Stimulated activated CD8-positive, alpha-beta memory T cell treated with anti-CD3 and anti-CD28 coated beads, Interleukin-4, amount 100 ng/mL, for 24 hours (primary cell): ENCODE measurements at regions not wholly inside any gene's neighbourhood (a gene's known extent, or its start where the extent isn't known, plus 50 kb on each side); places are given as distances from the start of the nearest gene placed in this dataset.
"Not testable (repeated sequence)": the region's sequence is repeated elsewhere in the genome, so short reads cannot be mapped to it uniquely, and the experiment has no call there.

ENCODE experiments used
- DNase-seq: peaks from one replicate; pipeline ENCODE4 v3.0.0-alpha.2; 2020; ENCODE audit warnings: low read depth

DNA sequence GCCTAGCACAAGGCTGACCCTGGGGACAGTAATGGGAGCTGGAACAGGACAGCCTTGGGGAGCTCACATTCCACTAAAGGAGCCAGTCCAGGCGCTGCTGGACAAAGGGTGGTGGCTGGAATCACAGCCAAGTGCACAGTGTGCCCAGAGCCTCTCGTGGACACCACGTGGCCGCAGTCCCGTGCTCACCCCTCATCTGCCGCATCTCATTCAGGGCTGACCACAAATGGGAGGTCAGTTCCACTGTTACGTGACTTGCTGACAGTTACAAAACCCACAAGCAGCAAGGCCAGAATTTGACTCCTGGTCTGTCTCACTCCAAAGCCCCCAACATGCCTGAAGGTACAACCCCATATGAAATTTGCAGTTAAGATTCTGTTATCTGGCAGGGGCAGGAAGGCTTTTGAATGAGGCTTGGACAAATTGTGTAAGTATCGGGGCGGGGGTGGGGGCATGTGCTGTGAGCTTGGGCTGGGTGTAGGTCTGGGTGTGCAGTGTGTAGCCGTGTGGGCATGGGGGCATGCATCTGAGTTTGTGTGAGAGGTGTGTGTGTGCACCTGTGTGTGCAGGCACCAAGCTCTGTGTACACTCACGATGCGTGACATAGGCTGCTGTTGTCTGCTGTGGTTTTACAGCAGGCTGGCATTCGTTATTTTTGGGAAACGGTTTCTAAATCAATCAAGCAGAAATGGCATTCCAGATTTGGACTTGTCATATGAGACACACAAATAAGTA lies 301.7 kb downstream of the BRD1 start:
- DNase-seq = no peak

DNA sequence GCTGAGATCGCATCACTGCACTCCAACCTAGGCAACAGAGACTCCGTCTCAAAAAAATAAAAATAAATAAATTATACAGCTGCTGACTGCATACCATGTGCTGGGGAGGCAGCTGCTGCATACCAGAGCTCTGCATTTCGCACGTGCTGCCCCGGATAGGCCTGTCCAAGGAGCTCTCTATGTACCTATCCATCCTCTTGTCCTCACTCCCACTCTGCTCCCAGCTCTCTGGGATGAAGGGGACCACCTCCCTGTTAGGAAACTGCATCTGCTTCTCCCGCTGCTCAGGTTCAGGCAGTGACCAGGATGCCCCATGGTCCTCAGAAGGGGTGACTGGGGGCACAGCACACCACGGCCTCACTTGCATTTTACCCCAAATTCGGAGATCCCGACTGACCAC lies 302.3 kb downstream of the BRD1 start:
- DNase-seq = no peak

DNA sequence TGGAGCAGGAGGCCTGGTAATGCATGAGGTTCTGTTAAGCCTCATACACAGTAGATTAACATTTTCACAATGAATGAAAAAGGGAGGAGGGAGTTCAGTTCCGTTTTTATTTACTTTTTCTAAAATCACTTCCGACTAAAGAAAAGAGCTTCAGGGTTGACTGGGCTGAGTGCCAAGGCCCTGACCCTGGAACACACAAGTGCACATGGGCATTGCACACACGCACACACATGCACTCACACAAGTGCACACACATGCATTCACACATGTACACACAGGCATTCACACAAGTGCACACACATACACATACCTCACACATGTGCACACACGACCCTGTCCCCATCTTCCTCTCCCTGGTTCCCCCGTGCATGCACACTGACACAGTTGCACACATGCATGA lies 303.3 kb downstream of the BRD1 start:
- no peak for DNase-seq

DNA sequence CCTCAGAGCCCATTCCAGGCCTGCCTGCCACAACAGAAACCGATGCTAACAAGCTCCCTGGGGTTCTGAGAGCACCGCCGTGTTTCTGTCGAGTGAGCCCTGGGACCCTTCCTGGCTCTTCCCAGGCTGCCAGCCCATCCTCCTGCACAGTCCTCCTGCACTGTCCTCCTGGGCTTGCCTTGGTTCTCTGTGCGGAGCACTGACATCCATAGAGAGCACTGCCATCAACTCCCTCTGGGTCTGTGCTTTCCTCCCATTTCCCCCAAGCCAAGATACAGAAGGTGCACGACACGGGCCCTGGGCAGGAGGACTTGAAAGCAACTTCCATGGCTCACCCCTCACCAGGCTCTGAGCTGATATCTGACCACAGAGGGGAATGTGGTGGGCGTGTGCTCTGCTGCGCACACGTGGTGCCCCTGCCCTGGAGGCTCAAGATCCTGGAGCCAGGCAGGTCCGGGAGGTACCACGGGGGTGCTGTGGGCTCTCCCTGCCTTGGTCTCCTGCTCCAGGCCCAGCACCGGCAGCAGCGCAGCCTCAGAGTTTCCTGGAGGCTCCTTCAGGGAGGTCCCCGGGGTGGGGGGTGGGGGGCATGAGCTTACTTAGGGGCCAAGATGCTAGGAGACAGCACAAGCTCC lies 304.2 kb downstream of the BRD1 start:
- no peak for DNase-seq

DNA sequence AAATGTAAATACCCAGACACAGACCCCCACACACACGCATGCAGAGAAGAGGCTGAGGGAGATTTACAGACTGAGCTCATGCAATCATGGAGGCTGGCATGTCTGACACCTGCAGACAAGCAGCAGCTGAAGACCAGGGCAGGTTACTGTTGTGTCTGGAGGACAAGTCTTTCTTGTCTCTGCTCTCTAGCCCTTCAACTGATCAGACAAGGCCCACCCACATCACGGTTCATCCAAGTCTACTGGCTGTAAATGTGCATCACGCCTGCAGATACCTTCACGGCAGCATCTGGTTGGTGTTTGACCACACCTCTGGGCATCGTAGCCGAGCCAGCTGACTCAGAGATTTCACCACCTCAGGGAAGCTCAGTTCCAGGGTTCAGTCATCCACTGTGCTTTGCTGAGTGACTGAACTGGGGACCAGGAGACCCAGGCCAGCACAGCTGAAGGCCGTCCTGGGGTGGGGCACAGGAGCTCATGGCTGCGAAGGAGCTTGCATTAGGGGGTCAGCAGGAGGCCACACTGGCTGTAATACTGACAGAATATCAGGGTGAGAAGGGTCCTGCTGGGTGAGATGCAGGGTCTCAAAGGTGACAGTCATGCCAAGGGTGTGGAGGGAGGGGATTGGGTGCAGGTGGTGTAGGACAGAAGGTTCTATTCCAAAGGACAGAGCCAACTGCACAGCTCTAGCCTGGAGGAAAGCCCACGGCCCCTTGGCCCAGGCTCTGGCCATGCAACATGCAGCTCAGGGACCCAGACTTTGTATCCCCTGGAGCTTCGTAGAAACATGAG lies 304.9 kb downstream of the BRD1 start:
- DNase-seq = no peak

DNA sequence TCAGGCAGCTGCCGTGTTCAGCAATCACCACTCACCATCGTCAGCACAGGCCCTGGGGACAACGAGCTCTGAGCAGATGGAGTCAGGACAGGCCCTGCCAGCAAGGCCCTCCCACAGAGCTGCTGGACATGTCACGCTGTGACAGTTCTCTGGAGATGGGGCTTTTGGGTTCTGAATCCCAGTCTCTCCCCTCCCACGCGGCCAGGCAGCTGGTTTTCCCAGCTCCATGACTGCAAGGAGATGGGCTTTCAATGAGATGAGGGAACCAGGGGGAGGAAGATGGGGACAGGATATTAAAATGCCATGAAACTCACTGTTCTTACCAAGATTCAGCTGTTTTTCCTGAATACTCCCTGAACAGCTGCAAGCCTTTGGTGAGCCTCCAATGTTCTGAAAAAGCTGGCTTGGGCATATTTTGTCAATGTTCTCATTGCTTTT lies 305.9 kb downstream of the BRD1 start:
- DNase-seq = no peak

DNA sequence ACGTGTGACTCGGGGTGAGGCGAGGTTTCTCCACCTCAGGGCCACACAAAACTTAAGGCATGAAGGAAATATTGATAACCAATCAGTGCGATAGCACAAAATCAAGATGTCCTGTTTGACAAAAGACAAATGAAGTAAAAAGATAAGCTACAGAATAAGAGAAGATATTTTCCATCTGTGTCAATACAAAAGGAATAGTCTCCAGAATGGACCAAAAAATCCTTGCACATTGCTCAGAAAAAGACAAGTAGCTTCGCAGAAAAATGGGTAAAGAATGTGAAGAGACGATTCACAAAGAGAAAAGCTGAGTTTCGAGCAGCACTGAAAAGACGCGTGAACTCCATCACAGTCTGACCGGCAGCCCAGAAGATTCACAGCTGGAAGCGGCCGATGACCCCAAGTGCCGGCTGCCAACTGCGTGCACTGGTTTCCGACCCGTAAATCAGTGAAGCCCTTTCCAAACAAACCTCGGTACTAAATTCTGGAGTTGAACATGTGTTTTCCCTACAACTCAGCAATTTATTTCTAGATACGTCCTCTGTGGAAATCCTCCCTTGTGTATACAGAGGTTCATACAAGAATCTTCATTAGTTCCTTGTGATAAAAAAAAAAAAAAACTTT lies 308.4 kb downstream of the BRD1 start:
- no peak for DNase-seq

DNA sequence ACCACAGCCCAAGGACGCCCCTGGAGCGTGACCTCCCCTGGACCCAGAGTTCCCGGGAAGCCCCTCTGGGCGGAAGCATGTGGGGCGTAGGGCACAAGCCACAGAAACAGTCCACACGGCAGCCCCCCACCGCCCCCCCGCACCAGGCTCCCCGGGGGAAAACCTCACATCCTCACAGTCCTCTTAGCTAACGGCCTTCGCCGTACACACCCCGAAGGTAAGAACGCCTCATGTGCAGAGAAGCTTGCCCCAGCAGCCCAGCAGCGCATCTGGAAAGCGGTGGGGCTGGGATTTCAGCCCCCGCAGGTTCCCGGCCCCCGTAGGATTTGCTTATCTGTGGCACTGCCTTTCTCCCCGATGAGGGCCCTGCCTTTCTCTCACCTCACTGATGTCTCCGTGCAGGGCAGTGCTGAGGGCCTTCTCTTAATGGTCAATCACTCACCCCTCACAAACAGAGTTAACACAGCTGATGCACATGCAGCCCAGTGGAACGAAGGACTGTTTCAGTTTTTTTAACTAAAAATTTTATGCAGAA lies 309.2 kb downstream of the BRD1 start:
- no peak for DNase-seq

DNA sequence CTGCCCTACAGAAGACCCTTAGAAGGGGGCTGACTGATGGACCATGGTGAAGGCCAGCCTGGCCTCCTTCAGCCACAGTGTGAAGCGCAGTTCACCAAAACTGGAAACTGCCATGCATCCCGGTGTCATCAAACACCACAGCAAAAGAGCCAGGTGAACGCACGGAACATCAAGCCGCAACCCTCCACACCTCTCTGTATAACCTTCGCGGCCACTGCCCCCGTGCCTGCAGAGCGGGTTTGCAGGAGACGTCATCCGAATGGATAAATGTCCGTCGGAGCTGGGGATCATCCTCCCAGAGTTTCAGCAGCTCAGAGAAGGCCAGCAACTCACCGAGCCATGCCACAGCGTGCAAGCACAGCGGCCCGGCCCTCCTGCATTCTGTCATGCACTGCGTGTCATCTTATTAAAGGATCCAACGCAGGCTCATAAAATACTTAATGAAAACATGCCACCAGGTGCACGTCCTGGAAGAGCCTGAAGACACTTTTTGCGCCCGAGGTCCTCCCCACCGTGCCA lies 309.9 kb downstream of the BRD1 start:
- DNase-seq = no peak

DNA sequence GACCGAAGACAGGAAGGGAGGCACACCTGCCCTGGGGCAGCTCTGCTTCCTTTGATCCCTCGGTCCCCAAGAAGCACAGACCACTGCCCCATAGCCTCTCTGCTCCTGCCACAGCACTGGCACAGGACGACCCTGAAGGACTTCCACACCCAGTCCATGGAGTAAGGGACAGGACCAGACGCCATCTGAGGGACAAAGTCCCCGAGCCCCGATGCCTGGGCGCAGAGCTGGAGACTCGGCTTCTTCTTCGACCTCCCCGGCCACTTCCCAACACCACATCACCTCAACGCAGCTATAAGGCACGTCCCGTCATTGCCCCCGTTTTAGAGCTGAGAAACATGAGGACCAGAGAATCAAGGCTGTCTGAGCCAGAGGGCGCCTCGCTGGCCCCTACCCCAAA lies 310.5 kb downstream of the BRD1 start:
- DNase-seq = no peak

DNA sequence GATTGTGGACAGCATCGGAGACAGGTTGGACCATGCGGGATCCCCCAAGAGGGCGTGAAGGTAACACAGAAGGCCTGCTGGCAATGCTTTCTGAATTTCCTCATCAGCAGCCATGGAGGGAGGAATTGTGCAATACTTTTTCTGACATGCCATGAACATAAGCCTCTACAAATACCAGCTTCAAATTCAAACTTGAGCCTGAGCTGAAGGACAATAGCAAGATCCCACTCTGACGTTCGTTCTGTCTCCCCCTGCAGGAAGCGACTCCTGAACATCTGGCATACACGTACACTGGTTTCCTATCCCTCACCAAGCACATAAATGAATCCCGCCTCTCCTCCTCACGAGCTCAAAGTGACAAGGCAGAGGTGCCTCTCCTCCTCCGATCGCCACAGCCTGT lies 312.2 kb downstream of the BRD1 start:
- DNase-seq = no peak

DNA sequence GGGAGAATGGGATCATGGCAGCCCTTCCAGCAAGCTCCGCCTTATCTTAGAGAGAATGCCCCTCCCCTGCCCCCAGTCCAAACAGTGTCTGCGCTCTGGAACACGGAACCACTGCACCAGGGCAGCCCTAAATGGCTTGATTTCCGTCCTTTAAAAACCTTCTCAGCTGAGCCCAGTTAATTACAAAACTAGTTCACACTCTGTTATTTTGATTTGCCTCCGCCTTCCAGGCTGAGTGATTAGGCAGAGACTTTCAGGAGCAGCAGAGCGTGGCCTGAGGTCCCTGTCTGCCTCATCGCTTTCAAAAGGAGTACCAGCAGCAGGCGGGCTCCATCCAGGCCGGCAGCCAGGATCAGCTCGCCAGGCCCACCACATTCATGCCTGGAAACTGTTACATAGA lies 313.0 kb downstream of the BRD1 start:
- no peak for DNase-seq

DNA sequence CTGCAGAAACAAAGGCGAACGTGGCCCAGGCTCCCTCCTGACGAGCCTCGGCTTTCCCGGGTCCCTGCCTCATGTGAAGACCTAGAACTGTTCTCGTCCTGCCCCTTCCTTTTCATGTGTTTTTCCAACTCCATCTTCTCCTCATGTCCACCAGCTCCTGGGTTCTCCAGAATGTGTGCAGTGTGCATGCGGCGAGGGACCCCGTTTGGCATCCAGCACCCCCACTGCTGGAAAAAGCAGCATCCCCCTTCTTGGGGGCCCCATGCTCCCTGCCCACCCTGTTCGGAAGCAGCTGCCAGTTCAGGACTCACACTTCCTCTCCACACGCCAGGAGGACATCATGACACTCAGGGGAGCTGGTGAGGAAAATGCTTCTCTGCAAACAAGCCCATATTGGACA lies 313.5 kb downstream of the BRD1 start:
- DNase-seq = no peak

DNA sequence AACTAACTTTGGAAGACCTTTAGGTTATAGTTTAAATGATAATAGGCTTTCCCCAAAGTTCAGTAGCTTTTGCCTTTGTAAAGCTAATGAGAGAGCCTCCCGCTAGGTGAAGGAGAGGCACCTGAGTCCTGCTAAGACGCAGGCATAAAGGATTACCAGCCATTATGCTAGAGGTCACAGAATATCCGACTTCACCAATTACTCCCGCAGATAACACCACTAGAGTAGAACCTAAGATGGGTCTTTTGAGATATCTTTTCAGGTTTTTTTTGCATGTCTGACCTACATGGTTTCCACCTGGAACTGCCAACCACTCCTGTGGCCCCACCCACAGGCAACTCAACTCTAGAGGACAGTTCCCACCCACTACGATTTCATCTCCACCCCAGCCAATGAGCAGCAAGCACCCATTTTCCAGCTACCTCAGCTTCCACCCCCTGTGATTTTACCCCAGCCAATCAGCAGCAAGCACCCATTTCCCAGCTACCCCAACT lies 314.3 kb downstream of the BRD1 start:
- no peak for DNase-seq

DNA sequence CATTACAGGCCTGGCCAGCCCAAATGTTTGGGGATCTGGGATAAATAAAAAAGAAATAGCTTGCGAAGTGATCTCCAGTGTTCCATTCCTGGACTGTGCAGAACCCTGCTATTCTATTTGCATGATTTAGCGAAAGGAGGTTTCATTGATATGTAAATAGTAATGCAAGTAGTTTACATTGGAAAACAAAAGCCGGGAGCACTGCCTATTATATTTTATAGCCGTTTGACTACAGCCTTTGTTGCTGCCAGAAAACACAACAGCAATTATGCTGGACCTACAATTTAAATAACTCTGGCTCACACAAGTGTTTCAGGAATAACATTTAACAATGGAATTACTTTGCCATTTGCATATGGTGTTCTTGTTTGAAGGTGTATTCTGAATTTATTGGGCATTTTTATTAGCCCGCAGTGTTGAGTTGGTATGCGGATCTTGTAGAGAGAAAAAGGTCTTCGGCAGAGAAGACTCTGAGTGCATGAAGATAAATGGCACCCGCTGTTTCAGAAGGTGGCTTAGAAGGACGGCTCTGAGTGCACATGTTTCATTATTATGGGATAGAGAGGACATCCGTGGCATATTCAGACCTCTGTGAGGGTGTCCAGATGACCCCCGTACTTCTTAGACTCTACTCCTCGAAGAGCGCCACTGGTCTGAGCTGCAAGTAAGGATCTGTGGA lies 315.0 kb downstream of the BRD1 start:
- no peak for DNase-seq

DNA sequence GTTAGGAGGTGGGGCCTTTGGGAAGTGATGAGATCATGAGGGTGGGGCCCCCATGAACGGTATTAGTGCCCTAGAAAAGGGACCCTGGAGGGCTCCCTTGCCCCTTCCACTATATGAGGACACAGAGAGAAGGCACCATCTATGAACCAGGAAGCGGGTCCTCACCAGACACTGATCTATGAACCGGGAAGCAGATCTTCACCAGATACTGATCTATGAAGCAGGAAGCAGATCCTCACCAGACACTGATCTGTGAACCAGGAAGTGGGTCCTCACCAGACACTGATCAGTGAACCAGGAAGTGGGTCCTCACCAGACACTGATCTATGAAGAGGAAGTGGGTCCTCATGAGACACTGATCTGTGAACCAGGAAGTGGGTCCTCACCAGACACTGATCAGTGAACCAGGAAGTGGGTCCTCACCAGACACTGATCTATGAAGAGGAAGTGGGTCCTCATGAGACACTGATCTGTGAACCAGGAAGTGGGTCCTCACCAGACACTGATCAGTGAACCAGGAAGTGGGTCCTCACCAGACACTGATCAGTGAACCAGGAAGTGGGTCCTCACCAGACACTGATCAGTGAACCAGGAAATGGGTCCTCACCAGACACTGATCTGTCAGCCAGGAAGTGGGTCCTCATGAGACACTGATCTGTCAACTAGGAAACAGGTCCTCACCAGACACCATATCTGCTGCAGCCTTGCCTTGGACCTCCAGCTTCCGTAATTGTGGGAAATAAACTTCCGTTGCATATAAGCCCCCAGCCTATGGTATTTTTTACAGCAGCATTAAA lies 316.1 kb downstream of the BRD1 start:
- not testable (repeated sequence) for DNase-seq

DNA sequence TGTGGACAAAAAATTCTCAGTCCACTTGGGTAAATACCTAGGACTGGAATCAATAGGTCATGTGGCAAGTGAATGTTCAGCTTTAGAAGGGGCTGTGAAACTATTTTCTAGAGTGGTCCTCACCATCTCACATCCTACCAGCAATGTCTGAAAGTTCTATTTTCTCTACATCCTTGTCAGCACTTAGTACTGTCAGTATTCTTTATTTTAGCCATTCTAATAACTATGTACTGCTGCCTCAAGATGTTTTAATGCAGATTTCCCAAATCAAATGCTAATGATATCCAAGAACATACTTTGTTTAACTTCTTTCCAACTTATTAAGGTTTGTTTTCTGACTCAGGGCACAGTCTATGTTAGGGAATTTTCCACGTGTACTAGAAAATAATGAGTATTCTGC lies 317.0 kb downstream of the BRD1 start:
- no peak for DNase-seq

DNA sequence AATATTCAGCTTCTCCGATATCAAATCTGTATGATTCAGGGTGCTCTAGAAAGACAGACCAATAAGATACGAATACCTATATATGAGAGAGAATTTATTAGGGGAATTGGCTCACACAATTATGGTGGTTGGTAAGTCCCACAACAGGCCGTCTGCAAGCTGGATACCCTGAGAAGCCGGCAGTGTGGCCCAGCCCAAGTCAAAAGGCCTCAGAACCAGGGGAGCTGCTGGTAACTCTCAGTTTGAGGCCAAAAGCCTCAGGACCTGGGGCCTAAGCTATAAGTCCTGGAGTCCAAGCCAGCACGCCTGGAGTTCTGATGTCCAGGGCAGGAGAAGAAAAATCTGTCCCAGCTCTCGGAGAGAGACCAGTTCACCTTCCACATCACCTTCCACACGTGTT lies 318.7 kb downstream of the BRD1 start:
- DNase-seq = no peak

DNA sequence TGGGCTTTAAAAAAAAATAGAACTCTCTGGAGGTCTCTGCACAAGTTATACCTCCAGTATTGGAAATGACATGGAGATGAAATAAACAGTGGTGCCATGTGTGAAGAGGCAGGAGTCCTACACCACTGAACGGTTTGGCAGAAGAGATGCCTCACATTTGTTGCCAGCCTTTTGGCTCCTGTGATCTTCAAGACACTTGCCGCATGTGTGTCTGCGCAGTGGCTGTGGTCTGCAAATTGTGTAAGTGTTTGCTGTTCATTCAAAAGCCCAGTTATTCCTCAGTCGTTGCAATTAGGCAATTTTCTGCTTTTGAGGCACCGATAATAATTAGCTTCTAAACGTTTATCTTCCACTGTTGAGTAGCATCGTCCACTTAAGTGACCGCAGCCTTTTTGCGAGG lies 319.1 kb downstream of the BRD1 start:
- DNase-seq = no peak

DNA sequence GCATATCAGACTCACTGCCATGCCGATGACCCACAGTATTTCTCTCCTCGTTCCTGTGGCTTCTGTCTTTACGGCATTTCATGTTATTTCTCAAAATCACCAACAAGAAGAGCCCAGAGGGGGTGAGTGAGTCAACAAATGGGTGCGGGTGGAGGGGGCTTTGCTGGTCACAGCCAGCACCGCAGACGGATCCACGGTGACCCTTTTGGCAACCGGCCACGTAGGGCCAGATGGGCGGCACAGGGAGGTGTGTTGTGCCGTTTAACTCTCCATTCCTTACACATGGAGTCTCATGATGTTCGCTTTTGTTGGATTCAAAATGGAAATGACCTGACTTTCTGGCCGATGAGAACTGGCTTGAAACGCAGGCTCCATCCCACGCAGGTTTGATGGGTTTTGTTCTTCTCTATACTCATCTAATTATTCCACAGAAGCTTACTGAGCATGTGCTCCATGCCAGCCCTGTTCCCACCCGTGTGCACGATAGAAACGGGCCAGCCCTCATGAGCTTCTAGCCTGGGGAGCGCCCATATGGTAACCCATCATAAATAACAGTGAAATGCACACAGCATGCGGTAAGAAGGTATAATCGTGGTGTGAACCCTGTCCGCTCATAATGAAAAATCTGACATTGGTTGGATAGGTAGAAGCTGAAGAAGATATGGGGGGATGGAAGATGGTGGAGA lies 319.9 kb downstream of the BRD1 start:
- DNase-seq = no peak
